CD4-positive, alpha-beta memory T cell (primary cell): ENCODE measurements at regions not wholly inside any gene's neighbourhood (a gene's known extent, or its start where the extent isn't known, plus 50 kb on each side); places are given as distances from the start of the nearest gene placed in this dataset.
"Not testable (repeated sequence)": the region's sequence is repeated elsewhere in the genome, so short reads cannot be mapped to it uniquely, and the experiment has no call there.

Experiments used
- CTCF ChIA-PET: fragments of 350-600 bp; sonication (Branson Sonifier 250); formaldehyde crosslinking; loops from one replicate; lab custom pipeline; 2021; ENCODE audit warnings: inconsistent platforms; ENCODE audit not compliant: partially characterized antibody; lab: Charles Lee
- POLR2A ChIA-PET: fragments of 350-600 bp; sonication (Branson Sonifier 250); formaldehyde crosslinking; loops from one replicate; lab custom pipeline; 2021; ENCODE audit not compliant: partially characterized antibody; lab: Charles Lee
- DNase-seq, 5 donors: peaks; one replicate each; pipeline versions ENCODE4 v3.0.0 to v3.0.0-alpha.2; 2020 to 2022; ENCODE audit warnings: mixed read lengths in 1 of 5
- H3K27ac ChIP-seq: one replicate; pipeline ENCODE4 v1.7.0; 2013; ENCODE audit warnings: low read depth, low read length
- H3K27me3 ChIP-seq: 2 replicates; pipeline ENCODE4 v1.7.0; 2013; ENCODE audit warnings: mild to moderate bottlenecking, low read length, moderate library complexity; ENCODE audit not compliant: insufficient read depth
- H3K36me3 ChIP-seq: 2 replicates; pipeline ENCODE4 v1.7.0; 2013; ENCODE audit warnings: mild to moderate bottlenecking, low read length, moderate library complexity; ENCODE audit not compliant: insufficient read depth
- H3K4me1 ChIP-seq: 2 replicates; pipeline ENCODE4 v1.7.0; 2013; ENCODE audit warnings: mild to moderate bottlenecking, low read length, moderate library complexity; ENCODE audit not compliant: insufficient read depth
- H3K4me3 ChIP-seq, 2 donors: one replicate each; pipeline ENCODE4 v1.7.0; 2013; ENCODE audit warnings: low read length in 2 of 2, mild to moderate bottlenecking in 1 of 2
- H3K9me3 ChIP-seq, 2 donors: one replicate each; pipeline ENCODE4 v1.7.0; 2013; ENCODE audit warnings: low read length in 2 of 2, control low read depth in 1 of 2; ENCODE audit not compliant: control insufficient read depth in 1 of 2
- H3K27ac Mint-ChIP-seq, 7 donors: one replicate each; pipeline ENCODE4 v1.8.0; 2020 to 2021; ENCODE audit warnings: mixed read lengths in 7 of 7, mild to moderate bottlenecking in 6 of 7, inconsistent platforms in 3 of 7, moderate library complexity in 3 of 7
- H3K27me3 Mint-ChIP-seq, 2 donors: one replicate each; pipeline ENCODE4 v1.8.0; 2020 to 2021; ENCODE audit warnings: mixed read lengths in 2 of 2
- H3K36me3 Mint-ChIP-seq, 2 donors: one replicate each; pipeline ENCODE4 v1.8.0; 2020 to 2021; ENCODE audit warnings: mixed read lengths in 2 of 2, inconsistent platforms in 1 of 2, mild to moderate bottlenecking in 1 of 2
- H3K4me1 Mint-ChIP-seq, 4 donors: one replicate each; pipeline ENCODE4 v1.8.0; 2020 to 2021; ENCODE audit warnings: mixed read lengths in 4 of 4, mild to moderate bottlenecking in 1 of 4
- H3K4me3 Mint-ChIP-seq, 8 donors: one replicate each; pipeline ENCODE4 v1.8.0; 2020 to 2021; ENCODE audit warnings: mixed read lengths in 8 of 8, mild to moderate bottlenecking in 7 of 8, moderate library complexity in 6 of 8, inconsistent platforms in 3 of 8
- H3K9me3 Mint-ChIP-seq, 8 donors: one replicate each; pipeline ENCODE4 v1.8.0; 2020 to 2021; ENCODE audit warnings: mixed read lengths in 8 of 8, mild to moderate bottlenecking in 5 of 8, inconsistent platforms in 3 of 8, moderate library complexity in 1 of 8
- intact Hi-C: fragments of 100-400 bp; cut with micrococcal nuclease; formaldehyde crosslinking; loops from one replicate; pipeline ENCODE4 v1.15.1; 2023

DNA sequence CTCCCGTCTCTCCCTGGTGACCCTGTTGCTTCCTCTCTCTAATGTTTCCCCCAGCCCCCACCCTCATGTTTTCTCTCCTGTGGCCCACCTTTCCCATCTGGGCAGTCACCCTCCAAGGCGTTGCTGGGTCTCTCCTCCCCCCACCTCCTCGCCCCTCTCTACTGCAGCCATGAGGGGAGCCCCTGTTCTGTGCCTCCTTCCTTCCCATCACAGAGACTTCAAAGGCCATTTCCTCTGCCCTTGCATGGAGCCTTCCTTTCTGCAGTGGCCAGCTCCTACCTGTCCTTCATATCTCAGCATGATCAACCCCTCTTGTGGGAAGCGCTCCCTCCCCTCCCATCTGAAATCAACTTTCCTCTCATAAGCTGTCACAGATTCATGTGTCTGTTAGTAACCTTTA lies 194.0 kb upstream of the PRSS58 start:
- Histone ChIP-seq H3K27ac (no peak overlapping the region), H3K9me3 (no peaks in the 10 kb centered on the region), H3K4me1 (peaks cover 6% of the 10 kb centered on the region), H3K27me3 (no peaks in the 10 kb centered on the region), H3K36me3 (no peaks in the 10 kb centered on the region), H3K4me3 (no peak overlapping the region)
- DNase-seq, result no peak
- peaks cover 0 to 2% of the 10 kb centered on the region in 2 donors for H3K27me3 Mint-ChIP-seq
- ChIA-PET CTCF (interaction anchor here (1.6 to 6.9 kb wide), 3 partner anchors 10 to 29 kb away, joined by 3 to 63 read pairs (median 4); no protein-coding TSS in a partner anchor), POLR2A (interaction anchor here (0.7 to 2.9 kb wide), 3 partner anchors 49 to 340 kb away, joined by 3 to 9 read pairs (median 9); no protein-coding TSS in a partner anchor)
- H3K4me3 Mint-ChIP-seq, result peak overlapping the region in 1 of 8 donors; percentile 44
- intact Hi-C loops, result no loop called here
- peak overlapping the region in 1 of 7 donors; percentile 9 for H3K27ac Mint-ChIP-seq
- peaks cover 12 to 30% (median 20%) of the 10 kb centered on the region in 4 donors for H3K4me1 Mint-ChIP-seq
- no peaks in the 10 kb centered on the region for H3K9me3 Mint-ChIP-seq
- H3K36me3 Mint-ChIP-seq, result no peaks in the 10 kb centered on the region

DNA sequence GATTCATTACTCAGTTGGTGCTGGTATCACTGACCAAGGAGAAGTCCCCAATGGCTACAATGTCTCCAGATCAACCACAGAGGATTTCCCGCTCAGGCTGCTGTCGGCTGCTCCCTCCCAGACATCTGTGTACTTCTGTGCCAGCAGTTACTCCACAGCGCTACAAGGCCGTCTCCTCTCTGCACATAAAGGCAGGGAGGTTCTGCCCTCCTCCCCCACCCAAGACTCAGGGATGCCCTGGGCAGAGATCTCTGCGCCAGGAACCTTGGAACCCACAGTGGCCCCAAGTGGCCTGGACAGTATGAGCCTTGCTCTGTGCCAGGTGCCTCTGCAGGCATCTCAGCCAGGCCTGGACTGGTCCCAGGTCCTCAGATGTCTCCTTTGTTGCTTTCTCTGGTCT lies 193.4 kb upstream of the PRSS58 start:
- Mint-ChIP-seq H3K4me3 (peak overlapping the region in 3 of 8 donors; percentile 8 to 65 (median 35)), H3K9me3 (no peaks in the 10 kb centered on the region), H3K27me3 (peaks cover 0 to 2% of the 10 kb centered on the region in 2 donors), H3K4me1 (peaks cover 11 to 30% (median 19%) of the 10 kb centered on the region in 4 donors), H3K27ac (peak overlapping the region in 2 of 7 donors; percentile 22 to 63), H3K36me3 (no peaks in the 10 kb centered on the region)
- Histone ChIP-seq H3K27me3 (no peaks in the 10 kb centered on the region), H3K36me3 (no peaks in the 10 kb centered on the region), H3K4me3 (no peak overlapping the region), H3K9me3 (no peaks in the 10 kb centered on the region), H3K27ac (no peak overlapping the region), H3K4me1 (peaks cover 6% of the 10 kb centered on the region)
- POLR2A ChIA-PET, result interaction anchor here (0.7 to 4.5 kb wide), 5 partner anchors 49 to 347 kb away, joined by 3 to 41 read pairs (median 9); no protein-coding TSS in a partner anchor
- intact Hi-C loops, result no loop called here
- DNase-seq, result no peak
- CTCF ChIA-PET, result interaction anchor here (1.7 to 6.9 kb wide), 2 partner anchors 10 to 30 kb away, joined by 4 to 63 read pairs; no protein-coding TSS in a partner anchor

DNA sequence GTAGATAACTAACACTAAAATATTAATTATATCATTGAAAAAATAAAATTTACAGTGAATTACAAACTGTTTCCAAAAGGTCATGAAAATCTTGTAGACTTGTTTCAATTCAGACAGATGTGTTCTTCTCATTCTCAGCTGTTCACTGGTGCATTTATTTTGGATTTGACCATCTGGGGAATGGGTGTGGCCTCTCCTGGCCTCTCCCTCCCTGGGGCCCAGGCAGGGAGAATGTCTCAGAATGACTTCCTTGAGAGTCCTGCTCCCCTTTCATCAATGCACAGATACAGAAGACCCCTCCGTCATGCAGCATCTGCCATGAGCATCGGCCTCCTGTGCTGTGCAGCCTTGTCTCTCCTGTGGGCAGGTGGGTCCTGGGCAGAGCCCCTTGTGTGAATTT lies 192.8 kb upstream of the PRSS58 start:
- Mint-ChIP-seq H3K9me3 (no peaks in the 10 kb centered on the region), H3K27ac (no peak overlapping the region), H3K27me3 (peaks cover 0 to 2% of the 10 kb centered on the region in 2 donors), H3K4me1 (peaks cover 11 to 28% (median 19%) of the 10 kb centered on the region in 4 donors), H3K4me3 (peak overlapping the region in 6 of 8 donors; percentile 8 to 65 (median 30)), H3K36me3 (no peaks in the 10 kb centered on the region)
- POLR2A ChIA-PET, result interaction anchor here (1.3 to 4.5 kb wide), 5 partner anchors 336 to 358 kb away, joined by 4 to 41 read pairs (median 9); no protein-coding TSS in a partner anchor
- intact Hi-C loops, result no loop called here
- DNase-seq, result no peak
- no peak overlapping the region for H3K4me3 ChIP-seq
- H3K27ac ChIP-seq, result no peak overlapping the region
- H3K4me1 ChIP-seq, result peaks cover 6% of the 10 kb centered on the region
- no peaks in the 10 kb centered on the region for H3K27me3 ChIP-seq
- no peaks in the 10 kb centered on the region for H3K36me3 ChIP-seq
- CTCF ChIA-PET, result interaction anchor here (1.7 to 6.9 kb wide), 2 partner anchors 11 to 30 kb away, joined by 4 to 63 read pairs; no protein-coding TSS in a partner anchor
- H3K9me3 ChIP-seq, result no peaks in the 10 kb centered on the region

DNA sequence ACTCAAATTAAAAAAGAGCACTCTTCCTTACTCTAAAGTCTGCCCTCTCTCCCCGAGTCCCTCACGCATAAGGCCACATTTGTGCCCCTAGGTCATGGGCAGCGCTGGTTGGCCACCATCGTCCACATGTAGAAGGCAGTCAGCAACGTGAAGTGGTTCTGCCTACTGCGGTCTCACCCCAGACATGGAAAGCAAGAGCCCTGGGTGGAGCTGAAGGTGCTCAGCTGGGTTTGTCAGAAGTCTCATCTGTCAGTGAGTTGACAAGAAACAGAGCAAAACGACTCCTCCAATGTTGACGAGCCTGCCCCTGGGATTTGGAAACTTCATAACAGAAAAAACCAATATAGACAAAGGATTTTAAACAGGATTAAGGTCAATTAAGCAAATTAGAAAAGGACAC lies 192.3 kb upstream of the PRSS58 start:
- peaks cover 6% of the 10 kb centered on the region for H3K4me1 ChIP-seq
- H3K36me3 Mint-ChIP-seq, result no peaks in the 10 kb centered on the region
- H3K4me1 Mint-ChIP-seq, result peaks cover 10 to 26% (median 19%) of the 10 kb centered on the region in 4 donors
- CTCF ChIA-PET, result interaction anchor here (1.3 to 6.9 kb wide), 2 partner anchors 10 to 31 kb away, joined by 5 to 63 read pairs; no protein-coding TSS in a partner anchor
- no peak overlapping the region for H3K27ac ChIP-seq
- intact Hi-C loops, result no loop called here
- no peaks in the 10 kb centered on the region for H3K36me3 ChIP-seq
- no peaks in the 10 kb centered on the region for H3K27me3 ChIP-seq
- peak overlapping the region in 6 of 7 donors; percentile 57 to 85 (median 72) for H3K27ac Mint-ChIP-seq
- H3K4me3 ChIP-seq, result no peak overlapping the region
- DNase-seq, result no peak
- H3K9me3 Mint-ChIP-seq, result no peaks in the 10 kb centered on the region
- peak overlapping the region in 7 of 8 donors; percentile 46 to 79 (median 66) for H3K4me3 Mint-ChIP-seq
- peaks cover 0 to 2% of the 10 kb centered on the region in 2 donors for H3K27me3 Mint-ChIP-seq
- POLR2A ChIA-PET, result interaction anchor here (1.3 to 4.5 kb wide), 5 partner anchors 337 to 358 kb away, joined by 4 to 41 read pairs (median 9); no protein-coding TSS in a partner anchor
- H3K9me3 ChIP-seq, result no peaks in the 10 kb centered on the region

DNA sequence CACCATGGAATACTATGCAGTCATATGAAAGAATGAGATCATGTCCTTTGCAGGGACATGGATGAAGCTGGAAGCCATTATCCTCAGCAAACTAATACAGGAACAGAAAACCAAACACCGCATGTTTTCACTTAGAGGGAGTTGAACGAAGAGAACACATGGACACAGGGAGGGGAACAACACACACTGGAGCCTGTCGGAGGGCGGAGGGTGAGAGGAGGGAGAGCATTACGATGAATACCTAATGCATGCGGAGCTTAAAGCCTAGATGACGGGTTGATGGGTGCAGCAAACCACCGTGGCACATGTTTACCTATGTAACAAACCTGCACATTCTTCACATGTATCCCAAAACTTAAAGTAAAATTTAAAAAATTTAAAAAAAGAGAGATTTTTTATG lies 191.0 kb upstream of the PRSS58 start:
- Mint-ChIP-seq H3K27ac (peak overlapping the region in 2 of 7 donors; percentile 9 to 27), H3K4me1 (peaks cover 6 to 20% (median 14%) of the 10 kb centered on the region in 4 donors), H3K4me3 (peak overlapping the region in 4 of 8 donors; percentile 9 to 54 (median 46))
- not testable (repeated sequence) for H3K4me1 ChIP-seq, H3K27ac ChIP-seq, H3K9me3 ChIP-seq, DNase-seq, H3K9me3 Mint-ChIP-seq, H3K27me3 ChIP-seq, H3K4me3 ChIP-seq, H3K36me3 ChIP-seq, H3K27me3 Mint-ChIP-seq, H3K36me3 Mint-ChIP-seq
- ChIA-PET CTCF (interaction anchor here (0.7 to 1.7 kb wide), 5 partner anchors 9 to 37 kb away, joined by 4 to 6 read pairs (median 5); no protein-coding TSS in a partner anchor), POLR2A (interaction anchor here (2.9 to 4.5 kb wide), 3 partner anchors 340 to 359 kb away, joined by 9 to 41 read pairs (median 21); no protein-coding TSS in a partner anchor)
- intact Hi-C loops, result loop anchor here (5.0 kb wide), 1 partner anchor 363 kb away; no protein-coding TSS in a partner anchor

DNA sequence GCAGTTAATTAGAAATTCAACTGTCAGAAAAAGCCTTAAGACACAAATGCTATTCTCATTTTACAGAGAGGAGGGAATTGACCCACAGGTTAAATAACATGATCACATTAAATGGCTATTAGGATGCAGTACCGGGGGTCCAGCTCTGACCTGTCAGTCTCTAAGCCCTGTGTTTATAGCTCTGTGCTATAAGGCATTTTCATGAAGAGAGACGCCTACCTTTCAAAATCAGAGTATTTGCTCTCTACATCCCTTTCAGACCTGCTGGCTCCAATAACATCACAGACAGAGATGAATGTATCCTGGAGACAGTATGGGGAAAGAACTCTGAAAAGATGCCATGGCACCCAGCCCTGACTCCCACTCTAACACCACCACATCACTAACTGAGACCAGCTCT lies 189.9 kb upstream of the PRSS58 start:
- Histone ChIP-seq H3K27me3 (no peaks in the 10 kb centered on the region), H3K4me3 (no peak overlapping the region), H3K4me1 (peaks cover 11% of the 10 kb centered on the region), H3K27ac (no peak overlapping the region), H3K9me3 (no peaks in the 10 kb centered on the region), H3K36me3 (no peaks in the 10 kb centered on the region)
- H3K27me3 Mint-ChIP-seq, result peaks cover 0 to 2% of the 10 kb centered on the region in 2 donors
- H3K4me3 Mint-ChIP-seq, result peak overlapping the region in 2 of 8 donors; percentile 44 to 54
- H3K27ac Mint-ChIP-seq, result peak overlapping the region in 1 of 7 donors; percentile 31
- DNase-seq, result no peak
- ChIA-PET POLR2A (interaction anchor here (3.5 to 4.5 kb wide), 2 partner anchors 351 to 361 kb away, joined by 21 to 41 read pairs; no protein-coding TSS in a partner anchor), CTCF (interaction anchor here (0.8 to 1.7 kb wide), 6 partner anchors 12 to 38 kb away, joined by 3 to 6 read pairs (median 4); no protein-coding TSS in a partner anchor)
- intact Hi-C loops, result loop anchor here (5.0 kb wide), 1 partner anchor 365 kb away; no protein-coding TSS in a partner anchor
- no peaks in the 10 kb centered on the region for H3K36me3 Mint-ChIP-seq
- peaks cover 10 to 29% (median 20%) of the 10 kb centered on the region in 4 donors for H3K4me1 Mint-ChIP-seq
- H3K9me3 Mint-ChIP-seq, result no peaks in the 10 kb centered on the region
